ENCODE measurements at regions not wholly inside any gene's neighbourhood (a gene's known extent, or its start where the extent isn't known, plus 50 kb on each side); places are given as distances from the start of the nearest gene placed in this dataset.

GRCh38 chr13:76503291-76503690 is 382.9 kb downstream of the KCTD12 start:
- no peak for TF ChIP-seq CTCF (IDR thresholded peaks at IDR 0.05; ENCODE audit: control extremely low read depth in 1 of 3, insufficient read depth in 1 of 3, low read depth in 1 of 3, low read length in 3 of 3)
- no peak for TF ChIP-seq RXRA (IDR thresholded peaks at IDR 0.05; ENCODE audit: insufficient read depth, low read depth, low read length)
- no peak for TF ChIP-seq TEAD4 (IDR thresholded peaks at IDR 0.05; ENCODE audit: low read depth, low read length)
- TF ChIP-seq MAX (IDR thresholded peaks at IDR 0.05) = no peak

Measured in H1 (cell line).